Neural progenitor cell (in vitro differentiated cells): ENCODE measurements at regions not wholly inside any gene's neighbourhood (a gene's known extent, or its start where the extent isn't known, plus 50 kb on each side); places are given as distances from the start of the nearest gene placed in this dataset.

Experiments used
- DNase-seq: peaks from one replicate; pipeline ENCODE4 v3.0.0-alpha.2; 2016; ENCODE audit warnings: low spot score
- H2AFZ ChIP-seq: fragments of 200-600 bp; sonication (generic); replicated peaks from 2 replicates; pipeline ENCODE4 v1.6.1; 2016; ENCODE audit warnings: antibody characterized with exemption
- H3F3A ChIP-seq: fragments of 200-600 bp; sonication (generic); 2 replicates; pipeline ENCODE4 v1.6.1; 2016; ENCODE audit warnings: antibody characterized with exemption, low read depth
- H3K27ac ChIP-seq: fragments of 200-600 bp; sonication (generic); 2 replicates; pipeline ENCODE4 v1.5.1; 2016; ENCODE audit warnings: mild to moderate bottlenecking
- H3K27me3 ChIP-seq: fragments of 200-600 bp; sonication (generic); 2 replicates; pipeline ENCODE4 v1.6.1; 2016; ENCODE audit warnings: mild to moderate bottlenecking, moderate library complexity
- H3K36me3 ChIP-seq: fragments of 200-600 bp; sonication (generic); 2 replicates; pipeline ENCODE4 v1.5.1; 2016
- H3K4me1 ChIP-seq: fragments of 200-600 bp; sonication (generic); 2 replicates; pipeline ENCODE4 v1.6.1; 2016; ENCODE audit warnings: mixed run types
- H3K4me2 ChIP-seq: fragments of 200-600 bp; sonication (generic); 2 replicates; pipeline ENCODE4 v1.6.1; 2016
- H3K4me3 ChIP-seq: fragments of 200-600 bp; sonication (generic); 2 replicates; pipeline ENCODE4 v1.5.1; 2016
- H3K79me2 ChIP-seq: fragments of 200-600 bp; sonication (generic); 2 replicates; pipeline ENCODE4 v1.6.1; 2016; ENCODE audit warnings: low read depth
- H3K9ac ChIP-seq: fragments of 200-600 bp; sonication (generic); 2 replicates; pipeline ENCODE4 v1.6.1; 2016
- H3K9me3 ChIP-seq: fragments of 200-600 bp; sonication (generic); 2 replicates; pipeline ENCODE4 v1.5.1; 2016; ENCODE audit warnings: low read depth
- H4K20me1 ChIP-seq: fragments of 200-600 bp; sonication (generic); 2 replicates; pipeline ENCODE4 v1.6.1; 2016; ENCODE audit warnings: low read depth
- H3K27ac Mint-ChIP-seq: 3 replicates; pipeline ENCODE4 v1.8.0; 2021; ENCODE audit warnings: mixed read lengths
- H3K27me3 Mint-ChIP-seq: 2 replicates; pipeline ENCODE4 v1.8.0; 2022; ENCODE audit warnings: low read depth, mild to moderate bottlenecking, inconsistent platforms, moderate library complexity, mixed read lengths; ENCODE audit not compliant: insufficient read depth
- H3K36me3 Mint-ChIP-seq: 3 replicates; pipeline ENCODE4 v1.8.0; 2021; ENCODE audit warnings: mixed read lengths
- H3K4me1 Mint-ChIP-seq: 3 replicates; pipeline ENCODE4 v1.8.0; 2021; ENCODE audit warnings: mixed read lengths
- H3K4me3 Mint-ChIP-seq: 3 replicates; pipeline ENCODE4 v1.8.0; 2021; ENCODE audit warnings: mild to moderate bottlenecking, moderate library complexity, mixed read lengths
- H3K9me3 Mint-ChIP-seq: 3 replicates; pipeline ENCODE4 v1.8.0; 2020; ENCODE audit warnings: mixed read lengths
- EZH2 ChIP-seq: fragments of 200-600 bp; sonication (generic); IDR thresholded peaks from 2 replicates; pipeline ENCODE4 v1.6.1; 2017; ENCODE audit warnings: antibody characterized with exemption, mild to moderate bottlenecking, moderate library complexity
- EZH2phosphoT487 ChIP-seq: fragments of 200-600 bp; sonication (generic); IDR thresholded peaks from 2 replicates; pipeline ENCODE4 v1.6.1; 2017; ENCODE audit warnings: antibody characterized with exemption
- TF ChIP-seq, protein P1 (sequence below): fragments of 200-600 bp; sonication (generic); IDR thresholded peaks from 2 replicates; pipeline ENCODE4 v1.5.1; 2017; ENCODE audit warnings: antibody characterized with exemption, mild to moderate bottlenecking

DNA sequence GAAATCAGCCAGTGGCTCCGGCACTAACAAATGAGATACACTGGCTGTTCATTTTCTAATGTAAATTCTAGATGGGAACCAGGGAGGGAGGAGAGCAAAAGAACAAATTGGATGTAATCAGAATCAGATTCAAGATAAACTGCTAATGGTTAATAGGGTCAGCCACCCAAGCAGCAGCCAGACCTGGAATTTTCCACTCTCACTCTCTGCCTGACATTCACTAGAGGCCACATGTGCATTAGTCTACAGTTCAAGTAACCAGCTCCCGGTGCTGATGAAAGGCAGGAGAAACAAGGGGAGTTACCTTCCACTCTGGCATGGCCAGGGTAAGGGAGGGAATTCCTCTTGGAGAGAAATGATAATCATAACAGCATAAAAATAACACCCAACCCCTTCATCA lies 597.7 kb downstream of the TOX3 start:
- peaks cover 13% of the 10 kb centered on the region for H3K4me1 ChIP-seq
- Mint-ChIP-seq H3K4me3 (no peak overlapping the region), H3K9me3 (no peaks in the 10 kb centered on the region), H3K4me1 (peaks cover 8% of the 10 kb centered on the region), H3K27me3 (no peaks in the 10 kb centered on the region), H3K27ac (no peak overlapping the region), H3K36me3 (no peaks in the 10 kb centered on the region)
- H3K36me3 ChIP-seq: no peaks in the 10 kb centered on the region
- H3K27me3 ChIP-seq: no peaks in the 10 kb centered on the region
- H3K27ac ChIP-seq: no peak overlapping the region
- no peaks in the 10 kb centered on the region for H3K79me2 ChIP-seq
- no peak overlapping the region for H3K4me3 ChIP-seq
- no peaks in the 10 kb centered on the region for H4K20me1 ChIP-seq
- H2AFZ ChIP-seq: no peak overlapping the region
- DNase-seq: no peak
- no peaks in the 10 kb centered on the region for H3K9me3 ChIP-seq
- peaks cover 9% of the 10 kb centered on the region for H3F3A ChIP-seq
- H3K4me2 ChIP-seq: no peak overlapping the region
- TF ChIP-seq EZH2: no peak
- TF ChIP-seq, protein P1, sequence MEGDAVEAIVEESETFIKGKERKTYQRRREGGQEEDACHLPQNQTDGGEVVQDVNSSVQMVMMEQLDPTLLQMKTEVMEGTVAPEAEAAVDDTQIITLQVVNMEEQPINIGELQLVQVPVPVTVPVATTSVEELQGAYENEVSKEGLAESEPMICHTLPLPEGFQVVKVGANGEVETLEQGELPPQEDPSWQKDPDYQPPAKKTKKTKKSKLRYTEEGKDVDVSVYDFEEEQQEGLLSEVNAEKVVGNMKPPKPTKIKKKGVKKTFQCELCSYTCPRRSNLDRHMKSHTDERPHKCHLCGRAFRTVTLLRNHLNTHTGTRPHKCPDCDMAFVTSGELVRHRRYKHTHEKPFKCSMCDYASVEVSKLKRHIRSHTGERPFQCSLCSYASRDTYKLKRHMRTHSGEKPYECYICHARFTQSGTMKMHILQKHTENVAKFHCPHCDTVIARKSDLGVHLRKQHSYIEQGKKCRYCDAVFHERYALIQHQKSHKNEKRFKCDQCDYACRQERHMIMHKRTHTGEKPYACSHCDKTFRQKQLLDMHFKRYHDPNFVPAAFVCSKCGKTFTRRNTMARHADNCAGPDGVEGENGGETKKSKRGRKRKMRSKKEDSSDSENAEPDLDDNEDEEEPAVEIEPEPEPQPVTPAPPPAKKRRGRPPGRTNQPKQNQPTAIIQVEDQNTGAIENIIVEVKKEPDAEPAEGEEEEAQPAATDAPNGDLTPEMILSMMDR: no peak
- TF ChIP-seq EZH2phosphoT487: no peak
- no peak overlapping the region for H3K9ac ChIP-seq

DNA sequence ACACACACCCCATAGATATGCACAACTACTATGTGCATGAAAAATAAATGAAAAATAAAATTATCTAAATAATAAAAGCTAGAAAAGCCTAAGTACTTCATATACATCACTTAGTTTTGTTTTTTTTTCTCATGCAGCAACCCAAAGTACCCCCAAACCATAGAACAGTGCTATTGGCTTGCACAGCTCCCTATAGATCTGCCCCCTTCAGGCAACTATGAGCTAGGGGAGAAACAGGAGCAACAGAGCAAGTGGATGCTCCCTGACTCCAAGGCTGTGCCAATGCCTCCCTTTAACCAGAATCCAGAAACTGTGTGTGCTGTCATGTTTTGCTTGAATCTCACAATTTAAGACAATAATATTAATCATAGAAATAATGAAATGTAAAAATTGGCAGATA lies 605.5 kb downstream of the TOX3 start:
- Mint-ChIP-seq H3K4me3 (no peak overlapping the region), H3K27me3 (peaks cover 2% of the 10 kb centered on the region), H3K27ac (no peak overlapping the region), H3K36me3 (no peaks in the 10 kb centered on the region), H3K4me1 (peaks cover 7% of the 10 kb centered on the region), H3K9me3 (no peaks in the 10 kb centered on the region)
- H3K79me2 ChIP-seq: no peaks in the 10 kb centered on the region
- H3K36me3 ChIP-seq: no peaks in the 10 kb centered on the region
- no peaks in the 10 kb centered on the region for H3K27me3 ChIP-seq
- no peaks in the 10 kb centered on the region for H3K9me3 ChIP-seq
- H3F3A ChIP-seq: no peaks in the 10 kb centered on the region
- no peak overlapping the region for H3K4me3 ChIP-seq
- TF ChIP-seq, protein P1: peak; percentile 30
- TF ChIP-seq EZH2: no peak
- no peak overlapping the region for H2AFZ ChIP-seq
- no peak for DNase-seq
- no peak overlapping the region for H3K27ac ChIP-seq
- no peak overlapping the region for H3K9ac ChIP-seq
- no peaks in the 10 kb centered on the region for H4K20me1 ChIP-seq
- H3K4me2 ChIP-seq: no peak overlapping the region
- H3K4me1 ChIP-seq: peaks cover 15% of the 10 kb centered on the region

DNA sequence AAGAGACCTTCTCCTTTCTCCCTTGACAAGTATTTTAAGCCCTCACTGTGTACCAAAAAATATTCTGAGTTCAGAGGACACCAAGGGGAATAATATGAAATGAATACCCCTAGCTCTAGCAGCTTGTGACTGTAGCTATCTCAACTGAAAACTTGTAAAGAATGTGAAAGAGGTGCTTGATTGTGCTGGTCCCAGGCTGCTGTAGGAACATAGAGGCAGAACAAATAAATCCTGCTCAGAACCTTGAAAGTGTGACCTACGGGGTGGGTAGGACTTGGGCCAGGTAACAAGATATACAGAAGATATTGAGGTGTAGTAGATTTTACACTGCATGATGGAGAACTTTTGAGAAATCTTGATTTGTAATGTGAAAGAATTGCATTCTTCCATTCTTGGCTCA lies 606.8 kb downstream of the TOX3 start:
- Mint-ChIP-seq H3K4me3 (no peak overlapping the region), H3K36me3 (no peaks in the 10 kb centered on the region), H3K27me3 (peaks cover 5% of the 10 kb centered on the region), H3K27ac (no peak overlapping the region), H3K4me1 (peaks cover 7% of the 10 kb centered on the region), H3K9me3 (no peaks in the 10 kb centered on the region)
- Histone ChIP-seq H3K4me2 (no peak overlapping the region), H2AFZ (peak overlapping the region; percentile 87), H3K27ac (no peak overlapping the region), H3F3A (no peaks in the 10 kb centered on the region), H3K4me3 (no peak overlapping the region), H4K20me1 (no peaks in the 10 kb centered on the region), H3K27me3 (no peaks in the 10 kb centered on the region), H3K9me3 (no peaks in the 10 kb centered on the region), H3K79me2 (no peaks in the 10 kb centered on the region), H3K36me3 (no peaks in the 10 kb centered on the region), H3K9ac (no peak overlapping the region), H3K4me1 (peaks cover 15% of the 10 kb centered on the region)
- TF ChIP-seq EZH2: no peak
- TF ChIP-seq EZH2phosphoT487: no peak
- TF ChIP-seq, protein P1: no peak
- DNase-seq: no peak
